CD4-positive, alpha-beta T cell (primary cell): ENCODE measurements at regions not wholly inside any gene's neighbourhood (a gene's known extent, or its start where the extent isn't known, plus 50 kb on each side); places are given as distances from the start of the nearest gene placed in this dataset.

Experiments used
- ATAC-seq: fragments of 200-7000 bp; cut with Tn5 transposase; one replicate; pipeline ENCODE4 v1.10.0; 2022; ENCODE audit warnings: mild to moderate bottlenecking; ENCODE audit not compliant: poor library complexity
- CTCF ChIA-PET: fragments of 350-600 bp; sonication (Branson Sonifier 250); formaldehyde crosslinking; loops from one replicate; lab custom pipeline; 2021; ENCODE audit warnings: antibody characterized with exemption, inconsistent platforms; lab: Charles Lee
- POLR2A ChIA-PET: fragments of 350-600 bp; sonication (Branson Sonifier 250); formaldehyde crosslinking; loops from one replicate; lab custom pipeline; 2021; ENCODE audit warnings: antibody characterized with exemption, inconsistent platforms; lab: Charles Lee
- DNase-seq, 14 experiments: peaks; one replicate each; pipeline ENCODE4 v3.0.0-alpha.2; 2013 to 2020; ENCODE audit warnings: mixed read lengths in 2 of 14
- H3K27ac ChIP-seq, 2 donors: one replicate each; pipeline versions ENCODE4 v1.5.1 to v1.7.0; 2013; ENCODE audit warnings: low read length in 2 of 2, low read depth in 1 of 2, mild to moderate bottlenecking in 1 of 2
- H3K27me3 ChIP-seq, 2 experiments: 1 replicate in 1 of 2; 2 replicates in 1 of 2; pipeline versions ENCODE4 v1.6.1 to v1.7.0; 2013; ENCODE audit warnings: low read length in 2 of 2, control low read depth in 1 of 2, mild to moderate bottlenecking in 1 of 2, moderate library complexity in 1 of 2; ENCODE audit not compliant: insufficient read depth in 2 of 2, control insufficient read depth in 1 of 2
- H3K36me3 ChIP-seq: one replicate; pipeline ENCODE4 v1.6.1; 2013; ENCODE audit warnings: low read length, control low read depth; ENCODE audit not compliant: insufficient read depth
- H3K4me1 ChIP-seq: one replicate; pipeline ENCODE4 v1.6.1; 2013; ENCODE audit warnings: low read length, control low read depth; ENCODE audit not compliant: insufficient read depth
- H3K4me3 ChIP-seq: one replicate; pipeline ENCODE4 v1.5.1; 2013; ENCODE audit warnings: mild to moderate bottlenecking, low read length, moderate library complexity
- H3K9me3 ChIP-seq, 2 experiments: 1 replicate in 1 of 2; 2 replicates in 1 of 2; pipeline versions ENCODE4 v1.6.1 to v1.7.0; 2013; ENCODE audit warnings: low read length in 2 of 2, mild to moderate bottlenecking in 2 of 2, control low read depth in 1 of 2, moderate library complexity in 1 of 2; ENCODE audit not compliant: control insufficient read depth in 1 of 2, insufficient read depth in 1 of 2
- H3K27ac Mint-ChIP-seq: one replicate; pipeline ENCODE4 v1.8.0; 2020; ENCODE audit warnings: mixed read lengths
- H3K27me3 Mint-ChIP-seq: one replicate; pipeline ENCODE4 v1.8.0; 2021; ENCODE audit warnings: mixed read lengths
- H3K36me3 Mint-ChIP-seq: one replicate; pipeline ENCODE4 v1.8.0; 2021; ENCODE audit warnings: low read depth, mixed read lengths
- H3K4me1 Mint-ChIP-seq: one replicate; pipeline ENCODE4 v1.8.0; 2021; ENCODE audit warnings: low read depth, mixed read lengths
- H3K4me3 Mint-ChIP-seq: one replicate; pipeline ENCODE4 v1.8.0; 2020; ENCODE audit warnings: mild to moderate bottlenecking, mixed read lengths
- H3K9me3 Mint-ChIP-seq: one replicate; pipeline ENCODE4 v1.8.0; 2020; ENCODE audit warnings: mixed read lengths
- CTCF ChIP-seq: fragments of 200-600 bp; IDR thresholded peaks from one replicate; pipeline ENCODE4 v1.8.0; 2022; ENCODE audit warnings: antibody characterized with exemption, mild to moderate bottlenecking
- intact Hi-C, 2 experiments: fragments of 100-400 bp; cut with DNase I in 1 of 2; cut with micrococcal nuclease in 1 of 2; formaldehyde crosslinking; loops; one replicate each; pipeline versions ENCODE4 v1.15.1 to v1.9.0; 2023 to 2025; cut with DNase I, micrococcal nuclease

- H3K9me3 ChIP-seq, result no peaks in the 10 kb centered on the region
- Mint-ChIP-seq H3K4me3 (no peak overlapping the region), H3K36me3 (no peaks in the 10 kb centered on the region), H3K9me3 (no peaks in the 10 kb centered on the region), H3K4me1 (peaks cover 17% of the 10 kb centered on the region), H3K27ac (no peak overlapping the region), H3K27me3 (no peaks in the 10 kb centered on the region)
- no peak for ATAC-seq
- H3K4me3 ChIP-seq, result no peak overlapping the region
- no peaks in the 10 kb centered on the region for H3K4me1 ChIP-seq
- H3K27me3 ChIP-seq, result peaks cover 0 to 3% of the 10 kb centered on the region in 2 experiments
- TF ChIP-seq CTCF, result no peak
- intact Hi-C loops, result no loop called here
- H3K27ac ChIP-seq, result no peak overlapping the region
- CTCF ChIA-PET, result no interaction called here
- H3K36me3 ChIP-seq, result no peaks in the 10 kb centered on the region
- no peak for DNase-seq
- POLR2A ChIA-PET, result no interaction called here
Observed at GRCh38 chr2:12824778-12825379, 108.1 kb downstream of the TRIB2 start.

- CTCF ChIA-PET, result no interaction called here
- Histone ChIP-seq H3K27ac (no peak overlapping the region), H3K36me3 (no peaks in the 10 kb centered on the region), H3K9me3 (no peaks in the 10 kb centered on the region), H3K27me3 (peaks cover 0 to 3% of the 10 kb centered on the region in 2 experiments), H3K4me1 (no peaks in the 10 kb centered on the region), H3K4me3 (no peak overlapping the region)
- DNase-seq, result no peak
- Mint-ChIP-seq H3K4me3 (no peak overlapping the region), H3K27me3 (no peaks in the 10 kb centered on the region), H3K9me3 (no peaks in the 10 kb centered on the region), H3K4me1 (no peaks in the 10 kb centered on the region), H3K36me3 (no peaks in the 10 kb centered on the region), H3K27ac (no peak overlapping the region)
- POLR2A ChIA-PET, result no interaction called here
- no peak for TF ChIP-seq CTCF
- intact Hi-C loops, result no loop called here
- no peak for ATAC-seq
Observed at GRCh38 chr2:12826781-12827180, 110.0 kb downstream of the TRIB2 start.

GRCh38 chr2:12827721-12828120 lies 111.0 kb downstream of the TRIB2 start:
- H3K36me3 ChIP-seq, result no peaks in the 10 kb centered on the region
- H3K4me1 Mint-ChIP-seq, result no peaks in the 10 kb centered on the region
- no peak overlapping the region for H3K4me3 Mint-ChIP-seq
- H3K9me3 ChIP-seq, result no peaks in the 10 kb centered on the region
- H3K4me3 ChIP-seq, result no peak overlapping the region
- no peaks in the 10 kb centered on the region for H3K27me3 Mint-ChIP-seq
- no peaks in the 10 kb centered on the region for H3K9me3 Mint-ChIP-seq
- intact Hi-C loops, result no loop called here
- ATAC-seq (no peak), DNase-seq (no peak)
- H3K4me1 ChIP-seq, result no peaks in the 10 kb centered on the region
- peaks cover 0 to 3% of the 10 kb centered on the region in 2 experiments for H3K27me3 ChIP-seq
- H3K27ac Mint-ChIP-seq, result no peak overlapping the region
- no peaks in the 10 kb centered on the region for H3K36me3 Mint-ChIP-seq
- H3K27ac ChIP-seq, result no peak overlapping the region
- ChIA-PET CTCF (no interaction called here), POLR2A (no interaction called here)
- no peak for TF ChIP-seq CTCF
